GM21825 (cell line): ENCODE measurements at regions not wholly inside any gene's neighbourhood (a gene's known extent, or its start where the extent isn't known, plus 50 kb on each side); places are given as distances from the start of the nearest gene placed in this dataset.
"Not testable (repeated sequence)": the region's sequence is repeated elsewhere in the genome, so short reads cannot be mapped to it uniquely, and the experiment has no call there.

ENCODE experiments used
- ATAC-seq: cut with Tn5 transposase; IDR thresholded peaks from one replicate; pipeline ENCODE4 v1.9.1; 2021; ENCODE audit warnings: mild to moderate bottlenecking, moderate library complexity; ENCODE audit not compliant: unreplicated experiment

- ATAC-seq, result no peak
Observed at GRCh38 chr9:129305246-129305645, 127.2 kb upstream of the IER5L start.

- ATAC-seq, result no peak
Observed at GRCh38 chr9:129301941-129302340, 123.9 kb upstream of the IER5L start.

DNA sequence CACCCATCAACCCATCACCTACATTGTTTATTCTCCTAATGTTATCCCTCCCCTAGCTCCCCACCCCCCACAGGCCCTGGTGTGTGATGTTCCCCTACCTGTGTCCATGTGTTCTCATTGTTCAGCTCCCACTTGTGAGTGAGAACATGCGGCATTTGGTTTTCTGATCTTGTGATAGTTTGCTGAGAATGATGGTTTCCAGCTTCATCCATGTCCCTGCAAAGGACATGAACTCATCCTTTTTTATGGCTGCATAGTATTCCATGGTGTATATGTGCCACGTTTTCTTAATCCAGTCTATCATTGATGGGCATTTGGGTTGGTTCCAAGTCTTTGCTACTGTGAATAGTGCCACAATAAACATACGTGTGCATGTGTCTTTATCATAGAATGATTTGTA, 118.1 kb upstream of the IER5L start:
- not testable (repeated sequence) for ATAC-seq

DNA sequence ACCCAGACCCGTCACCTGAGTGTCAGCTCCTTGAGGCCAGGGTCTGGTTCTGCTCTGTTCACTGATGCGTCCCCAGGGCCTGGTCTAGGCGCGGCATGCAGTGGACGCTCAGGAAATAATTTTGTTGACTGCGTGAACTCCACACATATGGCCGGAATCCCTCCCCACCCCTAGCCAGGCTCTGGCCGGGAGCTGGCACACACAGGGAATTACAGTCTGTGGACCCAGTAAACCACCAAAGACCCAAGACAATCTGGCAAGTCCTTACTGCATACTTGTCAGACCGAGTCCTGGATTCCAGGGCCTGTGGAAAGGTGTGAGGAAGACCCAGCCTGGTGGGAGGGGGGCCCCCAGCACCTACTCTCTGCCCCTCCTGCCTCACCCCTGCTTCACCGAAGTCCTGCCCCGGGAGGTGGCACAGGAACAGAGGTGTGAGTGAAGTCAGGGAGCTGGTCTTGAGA, 113.0 kb upstream of the IER5L start:
- no peak for ATAC-seq

DNA sequence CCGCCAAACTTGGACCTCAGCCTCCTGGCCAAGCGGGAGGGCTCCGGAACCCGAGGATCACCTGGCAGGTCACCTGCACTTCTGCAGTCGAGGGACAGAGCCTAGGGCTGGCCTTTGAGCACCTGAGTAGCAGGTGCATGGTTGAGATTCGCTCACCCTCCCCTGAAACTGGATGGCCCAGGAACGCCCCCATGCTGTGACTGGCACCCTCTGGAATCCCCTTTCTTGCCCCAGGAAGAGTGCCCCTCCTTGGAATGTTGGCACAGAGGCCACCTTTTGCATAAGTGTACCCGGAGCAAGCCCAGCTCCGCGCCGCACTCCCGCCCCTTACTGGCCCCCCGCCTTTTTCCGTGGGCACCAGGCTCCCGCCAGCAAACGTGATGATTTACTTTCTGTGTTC, 112.5 kb upstream of the IER5L start:
- no peak for ATAC-seq

GRCh38 chr9:129289883-129290282, 111.8 kb upstream of the IER5L start:
- no peak for ATAC-seq

- no peak for ATAC-seq
Observed at GRCh38 chr9:129289131-129289731, 111.2 kb upstream of the IER5L start.

GRCh38 chr9:129287619-129288305, 109.7 kb upstream of the IER5L start:
- no peak for ATAC-seq

DNA sequence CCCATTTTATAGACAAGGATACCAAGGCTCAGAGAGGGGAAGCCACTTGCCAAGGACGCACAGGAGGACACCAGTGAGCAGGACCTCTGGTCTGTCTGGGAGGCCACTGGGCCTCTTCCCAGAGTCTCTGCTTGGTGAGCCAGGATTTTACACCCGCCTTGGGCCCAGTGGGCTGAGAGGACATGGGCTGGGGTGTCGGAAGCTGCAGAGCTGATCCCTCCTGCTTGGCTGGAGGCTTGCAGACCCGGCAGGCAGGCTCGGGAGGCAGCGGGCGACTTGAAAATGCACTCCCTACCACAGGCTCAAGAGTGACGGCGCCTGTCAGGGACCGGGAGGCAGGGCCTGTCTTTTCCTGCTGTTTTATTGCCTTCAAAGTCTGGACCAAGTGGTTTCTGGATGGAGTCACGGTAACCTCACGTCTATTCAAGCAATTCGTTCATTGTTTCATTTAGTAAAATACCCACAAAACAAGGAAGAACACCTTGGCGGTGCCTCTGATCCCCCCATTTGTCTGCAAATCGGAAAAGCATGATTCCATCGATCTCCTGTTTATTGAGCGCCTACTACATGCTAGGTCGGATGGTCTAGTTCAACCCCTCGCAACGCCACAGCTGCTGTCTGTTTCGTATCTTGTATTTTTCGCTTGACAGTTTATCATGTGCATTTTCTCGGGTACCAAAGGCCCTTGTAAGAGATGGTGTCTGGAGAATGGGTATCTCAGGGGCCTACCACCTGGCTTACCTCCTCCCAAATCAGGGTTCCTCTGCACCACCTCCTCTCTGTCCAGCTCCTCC, 108.1 kb upstream of the IER5L start:
- no peak for ATAC-seq

DNA sequence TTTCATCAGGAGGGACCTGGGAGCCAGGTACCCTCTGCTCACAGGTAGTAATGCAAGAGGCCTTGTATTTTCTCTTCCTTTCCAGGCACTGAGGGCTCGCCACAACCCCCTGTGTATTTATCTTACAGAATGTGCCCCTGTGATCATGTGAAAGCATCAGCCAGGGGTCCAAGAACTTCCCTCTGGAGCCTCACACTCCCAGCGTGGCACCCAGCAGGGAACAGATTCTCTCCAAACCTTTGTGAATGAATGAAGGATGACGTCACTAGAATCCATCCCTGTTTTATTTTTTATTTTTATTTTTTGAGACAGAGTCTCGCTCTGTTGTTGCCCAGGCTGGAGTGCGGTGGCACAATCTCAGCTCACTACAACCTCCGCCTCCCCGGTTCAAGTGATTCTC, 107.3 kb upstream of the IER5L start:
- ATAC-seq, result no peak

DNA sequence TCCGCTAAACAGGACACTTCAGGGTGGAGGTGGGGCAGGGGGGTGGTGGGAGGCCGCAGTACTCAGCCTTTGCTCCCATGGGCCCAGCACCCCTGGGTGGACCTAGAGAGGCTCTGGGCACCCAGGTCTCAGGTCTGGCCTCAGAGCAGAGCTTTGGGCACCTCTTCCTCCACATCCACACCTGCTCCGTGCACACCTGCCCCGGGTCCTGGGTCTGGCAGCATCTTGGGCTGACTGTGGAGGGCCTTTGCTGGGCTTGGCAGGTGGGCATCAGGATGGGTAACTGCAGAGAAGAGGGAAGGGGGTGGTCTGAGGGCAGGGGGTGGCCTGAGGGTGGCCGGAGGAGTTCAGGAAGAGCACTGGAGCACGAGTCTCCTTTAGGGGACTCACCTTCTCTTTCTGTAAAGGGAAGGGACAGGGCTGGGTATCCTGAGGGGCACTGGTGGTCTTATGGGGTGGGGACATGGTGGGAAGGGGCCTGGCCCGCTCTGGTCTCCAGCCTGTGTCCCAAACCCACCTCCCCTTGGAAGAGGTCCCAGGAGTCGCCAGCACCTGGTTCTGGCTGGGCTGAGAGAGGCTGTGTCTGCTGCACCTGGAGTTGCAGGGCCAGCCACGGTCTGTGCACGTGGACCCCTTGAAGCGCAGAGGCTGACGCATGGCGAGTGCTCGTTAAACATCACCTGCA, 106.7 kb upstream of the IER5L start:
- no peak for ATAC-seq

- no peak for ATAC-seq
Observed at GRCh38 chr9:129283705-129284606, 105.9 kb upstream of the IER5L start.

- no peak for ATAC-seq
Observed at GRCh38 chr9:129283291-129283691, 105.2 kb upstream of the IER5L start.

- no peak for ATAC-seq
Observed at GRCh38 chr9:129282731-129283211, 104.7 kb upstream of the IER5L start.

GRCh38 chr9:129282272-129282671, 104.2 kb upstream of the IER5L start:
- no peak for ATAC-seq

DNA sequence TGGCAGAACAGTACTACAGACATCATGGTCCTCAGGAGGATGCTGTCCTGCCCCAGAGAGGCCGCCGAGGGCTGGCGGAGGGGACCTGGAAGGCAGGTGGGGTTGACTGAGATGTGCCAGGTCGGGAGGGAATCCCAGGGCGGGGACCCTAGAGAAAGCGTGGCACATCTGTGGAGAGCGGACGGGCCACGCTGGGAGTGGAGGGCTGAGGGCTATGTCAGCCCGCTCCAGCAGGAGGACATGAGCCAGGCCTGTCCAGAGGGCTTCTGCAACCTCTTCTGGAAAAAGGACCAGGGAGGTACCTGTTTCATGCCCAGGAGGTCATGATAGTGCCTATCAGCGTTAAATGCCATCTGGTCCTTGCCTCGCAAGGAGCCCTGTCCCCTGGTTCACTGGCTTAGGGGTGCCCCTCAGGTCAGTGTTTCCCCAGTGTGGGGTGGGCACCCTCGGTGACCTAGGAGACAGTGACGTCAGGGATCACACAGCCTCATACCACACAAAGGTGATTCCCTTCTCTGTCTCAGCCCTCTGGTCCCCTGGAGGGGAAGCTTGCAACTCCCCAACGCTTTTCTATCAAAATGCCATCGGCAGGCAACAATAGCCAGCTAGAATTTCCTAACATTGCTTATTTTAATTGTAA, 103.6 kb upstream of the IER5L start:
- no peak for ATAC-seq

DNA sequence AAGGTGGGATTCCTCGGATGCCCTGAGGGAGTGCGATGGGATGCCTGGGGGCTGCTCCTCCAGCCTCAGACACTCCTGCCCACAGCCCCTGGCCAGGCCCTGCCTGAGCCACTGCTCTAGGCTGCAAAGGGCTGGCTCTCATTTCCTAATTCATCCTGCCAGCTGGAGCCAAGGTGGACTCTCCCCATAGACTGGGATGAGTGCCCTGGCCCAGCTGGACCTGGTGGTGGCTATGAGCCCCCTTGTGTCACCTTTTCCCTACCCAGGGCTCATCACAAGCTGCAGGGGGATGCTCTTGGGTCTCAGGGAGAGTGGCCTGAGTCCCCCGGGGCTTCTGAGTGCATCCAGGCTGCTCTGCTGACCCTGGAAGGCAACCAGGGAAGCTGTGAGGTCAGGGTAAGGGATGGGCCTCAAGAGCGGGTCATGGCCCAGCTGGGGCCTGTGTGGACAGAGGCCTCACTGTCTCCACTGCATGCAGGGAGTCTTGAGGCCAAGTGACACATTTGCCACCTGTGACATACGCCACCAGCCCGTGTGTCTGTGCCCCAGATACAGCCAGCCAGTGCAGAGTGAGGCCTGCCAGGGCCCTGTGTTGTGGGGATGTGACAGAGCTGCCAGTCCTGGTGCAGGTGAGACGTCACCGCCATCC, 102.7 kb upstream of the IER5L start:
- ATAC-seq, result no peak

- no peak for ATAC-seq
Observed at GRCh38 chr9:129280236-129280622, 102.2 kb upstream of the IER5L start.
